ENCODE measurements at regions not wholly inside any gene's neighbourhood (a gene's known extent, or its start where the extent isn't known, plus 50 kb on each side); places are given as distances from the start of the nearest gene placed in this dataset.

DNA sequence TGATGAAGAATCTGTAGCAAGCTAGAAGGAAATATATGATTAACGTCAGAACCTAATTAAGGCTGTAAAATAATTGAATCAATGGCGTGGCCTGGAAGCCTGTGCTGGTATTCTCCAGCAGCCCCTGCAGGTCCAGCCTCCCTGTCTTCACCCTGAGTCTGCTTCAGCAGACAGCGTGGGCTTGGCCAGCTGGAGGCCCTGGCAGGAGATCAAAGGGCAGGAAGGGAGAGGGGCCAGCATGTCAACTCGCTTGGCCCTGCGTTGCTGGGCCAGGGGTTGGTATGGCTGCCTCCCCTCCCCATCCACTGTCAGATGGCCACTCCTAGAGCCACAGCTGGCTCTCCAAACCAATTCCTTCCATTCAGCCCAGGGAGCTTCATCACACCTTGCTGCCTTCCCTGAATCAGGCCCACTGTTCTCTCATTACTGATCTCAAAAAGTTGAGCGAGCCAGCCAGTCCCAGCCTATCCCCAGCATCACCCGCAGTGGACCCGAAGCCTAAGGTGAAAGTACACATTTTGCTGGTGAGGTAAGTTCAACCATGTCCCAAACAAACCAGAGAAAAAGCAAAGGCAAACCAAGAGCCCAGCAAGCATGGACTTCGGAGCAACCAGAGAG, 228.4 kb upstream of the AGAP1 start:
- Histone ChIP-seq H3K4me2 (ENCODE audit: insufficient read depth in 1 of 2, low read depth in 2 of 2, low read length in 2 of 2) (no peak overlapping the region), H3K14ac (ENCODE audit: insufficient read length) (no peak overlapping the region), H2BK20ac (ENCODE audit: low read length) (no peak overlapping the region), H2BK120ac (replicated peaks; ENCODE audit: low read depth, low read length) (no peak overlapping the region), H3K27ac (ENCODE audit: low read depth, low read length) (no peak overlapping the region), H3K79me2 (ENCODE audit: control insufficient read depth in 1 of 2, insufficient read depth in 2 of 2, low read length in 2 of 2) (no peaks in the 10 kb centered on the region), H3K79me1 (ENCODE audit: low read depth, low read length) (no peaks in the 10 kb centered on the region), H3K4me3 (ENCODE audit: extremely low read depth in 1 of 4, insufficient read depth in 2 of 4, low read depth in 3 of 4, low read length in 4 of 4) (no peak overlapping the region), H4K20me1 (replicated peaks in 1 of 2; ENCODE audit: control insufficient read depth in 1 of 2, insufficient read depth in 2 of 2, low read length in 2 of 2) (no peaks in the 10 kb centered on the region), H3K9me3 (ENCODE audit: insufficient read depth in 2 of 2, low read depth in 1 of 2, low read length in 1 of 2) (no peaks in the 10 kb centered on the region), H2AK5ac (ENCODE audit: low read depth, low read length) (no peak overlapping the region), H4K91ac (replicated peaks; ENCODE audit: insufficient read length, low read length) (no peak overlapping the region), H3K4me1 (replicated peaks in 1 of 4; ENCODE audit: control insufficient read depth in 3 of 4, insufficient read depth in 4 of 4, low read length in 3 of 4) (peaks cover 0 to 4% (median 1%) of the 10 kb centered on the region in 4 experiments; a peak in 2 of 7 replicates), H2BK12ac (ENCODE audit: low read depth, low read length) (no peak overlapping the region), H4K8ac (ENCODE audit: extremely low read depth, insufficient read depth, low read length) (no peak overlapping the region; the same call in 1 of the 2 replicates), H3K18ac (ENCODE audit: extremely low read depth, low read length) (no peak overlapping the region), H4K5ac (ENCODE audit: insufficient read length, low read depth, low read length) (no peak overlapping the region), H3K23ac (ENCODE audit: insufficient read length) (no peak overlapping the region), H2BK5ac (ENCODE audit: low read depth, low read length) (no peak overlapping the region), H3K36me3 (ENCODE audit: control insufficient read depth in 2 of 4, insufficient read depth in 4 of 4, low read length in 3 of 4) (no peaks in the 10 kb centered on the region), H3K9ac (replicated peaks in 1 of 4; ENCODE audit: extremely low read depth in 1 of 4, low read depth in 3 of 4, low read length in 3 of 4) (no peak overlapping the region; a peak in 1 of 7 replicates), H3K23me2 (ENCODE audit: low read depth, low read length) (no peaks in the 10 kb centered on the region), H2AFZ (ENCODE audit: low read length) (no peak overlapping the region), H3K27me3 (replicated peaks in 1 of 4; ENCODE audit: control insufficient read depth in 3 of 4, extremely low read depth in 1 of 4, insufficient read depth in 3 of 4, low read length in 3 of 4) (no peaks in the 10 kb centered on the region), H2BK15ac (ENCODE audit: low read length) (no peak overlapping the region), H3K56ac (replicated peaks; ENCODE audit: insufficient read length, low read depth, low read length) (no peak overlapping the region), H3K4ac (replicated peaks; ENCODE audit: insufficient read length, low read depth, low read length) (no peak overlapping the region)
- DNase-seq (ENCODE audit: low read depth in 1 of 2, low spot score in 2 of 2) (no peak), FAIRE-seq (no peak)
- WGBS, 2 experiments (ENCODE audit: extremely low coverage in 1 of 2, insufficient coverage in 1 of 2, insufficient read length in 1 of 2, insufficient replicate concordance in 2 of 2, low coverage in 1 of 2, low lambda C conversion rate in 2 of 2, missing lambda C conversion rate in 1 of 2), result 89% methylated on average over 9 of the region's 9 CpGs; no CpG with 5 or more reads in 1 of the 2 experiments
- POLR2A ChIA-PET (ENCODE audit: partially characterized antibody), result no interaction called here
- CTCF ChIA-PET (ENCODE audit: partially characterized antibody), result interaction anchor here (1.2 to 1.3 kb wide), 2 partner anchors 9 to 113 kb away, joined by 3 to 4 read pairs; no protein-coding TSS in a partner anchor
- TF ChIP-seq CEBPB (IDR thresholded peaks at IDR 0.05; ENCODE audit: low read depth, low read length), result no peak
- no peak for TF ChIP-seq CHD2 (IDR thresholded peaks at IDR 0.05; ENCODE audit: low read length)
- TF ChIP-seq RNF2 (IDR thresholded peaks at IDR 0.05; ENCODE audit: borderline replicate concordance, low read depth, low read length, missing control alignments, poor library complexity, severe bottlenecking), result no peak
- no peak for TF ChIP-seq POLR2AphosphoS5 (IDR thresholded peaks at IDR 0.05; ENCODE audit: low read depth, low read length)
- no peak for TF ChIP-seq YY1 (IDR thresholded peaks at IDR 0.05; ENCODE audit: low read depth, low read length)
- no peak for TF ChIP-seq ASH2L (IDR thresholded peaks at IDR 0.05; ENCODE audit: low read length)
- TF ChIP-seq, protein P1, sequence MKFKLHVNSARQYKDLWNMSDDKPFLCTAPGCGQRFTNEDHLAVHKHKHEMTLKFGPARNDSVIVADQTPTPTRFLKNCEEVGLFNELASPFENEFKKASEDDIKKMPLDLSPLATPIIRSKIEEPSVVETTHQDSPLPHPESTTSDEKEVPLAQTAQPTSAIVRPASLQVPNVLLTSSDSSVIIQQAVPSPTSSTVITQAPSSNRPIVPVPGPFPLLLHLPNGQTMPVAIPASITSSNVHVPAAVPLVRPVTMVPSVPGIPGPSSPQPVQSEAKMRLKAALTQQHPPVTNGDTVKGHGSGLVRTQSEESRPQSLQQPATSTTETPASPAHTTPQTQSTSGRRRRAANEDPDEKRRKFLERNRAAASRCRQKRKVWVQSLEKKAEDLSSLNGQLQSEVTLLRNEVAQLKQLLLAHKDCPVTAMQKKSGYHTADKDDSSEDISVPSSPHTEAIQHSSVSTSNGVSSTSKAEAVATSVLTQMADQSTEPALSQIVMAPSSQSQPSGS (IDR thresholded peaks at IDR 0.05; ENCODE audit: low read length), result no peak
- TF ChIP-seq JUND (IDR thresholded peaks at IDR 0.05; ENCODE audit: low read length), result no peak
- no peak for TF ChIP-seq SIN3A (conservative IDR thresholded peaks at IDR 0.05 in 1 of 2, IDR thresholded peaks at IDR 0.05 in 1 of 2; ENCODE audit: low read depth in 1 of 2, low read length in 2 of 2)
- no peak for TF ChIP-seq BACH1 (IDR thresholded peaks at IDR 0.05; ENCODE audit: low read length)
